Right atrium auricular region (tissue), 2 donors: ENCODE measurements at regions not wholly inside any gene's neighbourhood (a gene's known extent, or its start where the extent isn't known, plus 50 kb on each side); places are given as distances from the start of the nearest gene placed in this dataset.
A peak's percentile ranks its signal among the peaks of the same experiment; 100 is the strongest.
"Not testable (repeated sequence)": the region's sequence is repeated elsewhere in the genome, so short reads cannot be mapped to it uniquely, and the experiment has no call there.

Experiments
- DNase-seq: peaks from one replicate; pipeline ENCODE4 v3.0.0-alpha.2; 2019; ENCODE audit warnings: low spot score
- H3K27ac ChIP-seq, 2 donors: fragments of 200-600 bp; sonication (generic); 1 replicate in 1 of 2; 2 replicates in 1 of 2; pipeline ENCODE4 v1.5.1; 2016 to 2019
- H3K27me3 ChIP-seq, 2 donors: fragments of 200-600 bp; sonication (generic); one replicate each; pipeline versions ENCODE4 v1.5.1 to v1.6.0; 2017 to 2019
- H3K36me3 ChIP-seq: fragments of 200-600 bp; sonication (generic); one replicate; pipeline ENCODE4 v1.5.1; 2016
- H3K4me1 ChIP-seq, 2 donors: fragments of 200-600 bp; sonication (generic); one replicate each; pipeline versions ENCODE4 v1.5.1 to v1.6.0; 2017 to 2019
- H3K4me3 ChIP-seq, 2 donors: fragments of 200-600 bp; sonication (generic); 1 replicate in 1 of 2; 2 replicates in 1 of 2; pipeline ENCODE4 v1.5.1; 2017 to 2019; ENCODE audit warnings: mild to moderate bottlenecking in 1 of 2, moderate library complexity in 1 of 2
- H3K9me3 ChIP-seq, 2 donors: fragments of 200-600 bp; sonication (generic); one replicate each; pipeline ENCODE4 v1.5.1; 2019
- CTCF ChIP-seq, 2 donors: fragments of 200-600 bp; sonication (generic); IDR thresholded peaks; one replicate each; pipeline ENCODE4 v1.5.1; 2019; ENCODE audit warnings: antibody characterized with exemption in 2 of 2

GRCh38 chr7:35921338-35921737 lies 120.5 kb downstream of the SEPTIN7 start:
- H3K36me3 ChIP-seq, H3K9me3 ChIP-seq, H3K27me3 ChIP-seq, H3K27ac ChIP-seq, DNase-seq, H3K4me3 ChIP-seq, H3K4me1 ChIP-seq: not testable (repeated sequence)

GRCh38 chr7:35924668-35925067 lies 123.8 kb downstream of the SEPTIN7 start:
- not testable (repeated sequence) for H3K4me1 ChIP-seq, H3K36me3 ChIP-seq, H3K4me3 ChIP-seq, H3K27ac ChIP-seq, DNase-seq, H3K9me3 ChIP-seq, H3K27me3 ChIP-seq

GRCh38 chr7:35926966-35927365 lies 126.1 kb downstream of the SEPTIN7 start:
- not testable (repeated sequence) for H3K9me3 ChIP-seq, DNase-seq, H3K27ac ChIP-seq, H3K36me3 ChIP-seq, H3K4me1 ChIP-seq, H3K4me3 ChIP-seq, H3K27me3 ChIP-seq

- H3K9me3 ChIP-seq, H3K36me3 ChIP-seq, H3K27ac ChIP-seq, H3K27me3 ChIP-seq, H3K4me1 ChIP-seq, H3K4me3 ChIP-seq, DNase-seq: not testable (repeated sequence)
Observed at GRCh38 chr7:35931134-35931533, 130.3 kb downstream of the SEPTIN7 start.

- H3K4me1 ChIP-seq, H3K27me3 ChIP-seq, H3K9me3 ChIP-seq, H3K4me3 ChIP-seq, H3K27ac ChIP-seq, H3K36me3 ChIP-seq, DNase-seq: not testable (repeated sequence)
Observed at GRCh38 chr7:35931551-35931950, 130.7 kb downstream of the SEPTIN7 start.

GRCh38 chr7:35940695-35941094 lies 139.8 kb downstream of the SEPTIN7 start:
- not testable (repeated sequence) for H3K4me3 ChIP-seq, H3K4me1 ChIP-seq, H3K36me3 ChIP-seq, H3K27ac ChIP-seq, DNase-seq, H3K27me3 ChIP-seq, H3K9me3 ChIP-seq

- H3K4me3 ChIP-seq, DNase-seq, H3K36me3 ChIP-seq, H3K9me3 ChIP-seq, H3K4me1 ChIP-seq, H3K27me3 ChIP-seq, H3K27ac ChIP-seq: not testable (repeated sequence)
Observed at GRCh38 chr7:35945621-35946020, 144.8 kb downstream of the SEPTIN7 start.

- H3K9me3 ChIP-seq, H3K4me3 ChIP-seq, H3K27ac ChIP-seq, H3K36me3 ChIP-seq, H3K4me1 ChIP-seq, DNase-seq, H3K27me3 ChIP-seq: not testable (repeated sequence)
Observed at GRCh38 chr7:35955735-35956134, 154.9 kb downstream of the SEPTIN7 start.

- H3K9me3 ChIP-seq, H3K36me3 ChIP-seq, H3K4me3 ChIP-seq, DNase-seq, H3K4me1 ChIP-seq, H3K27ac ChIP-seq, H3K27me3 ChIP-seq: not testable (repeated sequence)
Observed at GRCh38 chr7:35956988-35957387, 156.1 kb downstream of the SEPTIN7 start.

GRCh38 chr7:35961260-35961659 lies 160.4 kb downstream of the SEPTIN7 start:
- H3K9me3 ChIP-seq, H3K4me3 ChIP-seq, DNase-seq, H3K27me3 ChIP-seq, H3K27ac ChIP-seq, H3K36me3 ChIP-seq, H3K4me1 ChIP-seq: not testable (repeated sequence)

- not testable (repeated sequence) for H3K27ac ChIP-seq, H3K4me1 ChIP-seq, H3K36me3 ChIP-seq, H3K27me3 ChIP-seq, DNase-seq, H3K9me3 ChIP-seq, H3K4me3 ChIP-seq
Observed at GRCh38 chr7:35962607-35963006, 161.8 kb downstream of the SEPTIN7 start.

- DNase-seq = no peak
Observed at GRCh38 chr7:35967366-35968139, 166.7 kb downstream of the SEPTIN7 start.

More at GRCh38 chr7:35967366-35968139, 166.7 kb downstream of the SEPTIN7 start:
- H3K4me3 ChIP-seq = peak overlapping the region in 1 of 2 donors; percentile 21
- H3K4me1 ChIP-seq = no peaks in the 10 kb centered on the region
- H3K27me3 ChIP-seq = no peaks in the 10 kb centered on the region
- no peak overlapping the region for H3K27ac ChIP-seq
- TF ChIP-seq CTCF (IDR thresholded peaks at IDR 0.05) = no peak
- H3K9me3 ChIP-seq = no peaks in the 10 kb centered on the region
- no peaks in the 10 kb centered on the region for H3K36me3 ChIP-seq
